DOHH2 (cell line): ENCODE measurements at regions not wholly inside any gene's neighbourhood (a gene's known extent, or its start where the extent isn't known, plus 50 kb on each side); places are given as distances from the start of the nearest gene placed in this dataset.

Source experiments
- H3F3A ChIP-seq: fragments of 200-600 bp; sonication (generic), shearing (Covaris generic); 2 replicates; pipeline ENCODE4 v1.6.0; 2016; ENCODE audit warnings: antibody characterized with exemption, mild to moderate bottlenecking; ENCODE audit not compliant: control insufficient read depth, insufficient read depth
- H3K27ac ChIP-seq: fragments of 200-600 bp; sonication (generic); 2 replicates; pipeline ENCODE4 v1.5.1; 2014; ENCODE audit warnings: low read depth, mild to moderate bottlenecking, low read length, moderate library complexity
- H3K27me3 ChIP-seq: fragments of 200-600 bp; sonication (generic); 2 replicates; pipeline ENCODE4 v1.6.1; 2014; ENCODE audit warnings: mild to moderate bottlenecking, low read length, mixed read lengths; ENCODE audit not compliant: control insufficient read depth
- H3K36me3 ChIP-seq: fragments of 200-600 bp; sonication (generic); 2 replicates; pipeline ENCODE4 v1.6.1; 2014; ENCODE audit warnings: mild to moderate bottlenecking, low read length, moderate library complexity, mixed read lengths; ENCODE audit not compliant: control insufficient read depth
- H3K4me1 ChIP-seq: fragments of 200-600 bp; sonication (generic); 2 replicates; pipeline ENCODE4 v1.6.1; 2014; ENCODE audit warnings: mild to moderate bottlenecking, low read length, mixed read lengths; ENCODE audit not compliant: control insufficient read depth
- H3K4me2 ChIP-seq: fragments of 200-600 bp; sonication (generic); 2 replicates; pipeline ENCODE4 v1.6.0; 2014; ENCODE audit warnings: mild to moderate bottlenecking, low read length, moderate library complexity
- H3K4me3 ChIP-seq: fragments of 200-600 bp; sonication (generic); 2 replicates; pipeline ENCODE4 v1.5.1; 2014; ENCODE audit warnings: mild to moderate bottlenecking, low read length, mixed read lengths
- H3K79me2 ChIP-seq: fragments of 200-600 bp; sonication (generic); 2 replicates; pipeline ENCODE4 v1.6.1; 2014; ENCODE audit warnings: mild to moderate bottlenecking, low read length, mixed read lengths; ENCODE audit not compliant: control insufficient read depth
- H3K9me2 ChIP-seq: fragments of 200-600 bp; sonication (generic); replicated peaks from 2 replicates; pipeline ENCODE4 v1.6.1; 2014; ENCODE audit warnings: mild to moderate bottlenecking, low read length, mixed read lengths; ENCODE audit not compliant: control insufficient read depth
- H3K9me3 ChIP-seq: fragments of 200-600 bp; sonication (generic); 2 replicates; pipeline ENCODE4 v1.6.1; 2014; ENCODE audit warnings: antibody characterized with exemption, low read length, mixed read lengths; ENCODE audit not compliant: control insufficient read depth, insufficient read depth
- H4K20me1 ChIP-seq: fragments of 200-600 bp; sonication (generic); 2 replicates; pipeline ENCODE4 v1.6.0; 2014; ENCODE audit warnings: low read depth, mild to moderate bottlenecking, antibody characterized with exemption, low read length, moderate library complexity; ENCODE audit not compliant: control insufficient read depth, insufficient read depth
- CTCF ChIP-seq: fragments of 200-600 bp; sonication (generic); IDR thresholded peaks from one replicate; pipeline ENCODE4 v1.5.1; 2014; ENCODE audit warnings: antibody characterized with exemption, mild to moderate bottlenecking, low read depth, low read length; ENCODE audit not compliant: poor library complexity, severe bottlenecking
- EZH2phosphoT487 ChIP-seq: fragments of 200-600 bp; sonication (generic); IDR thresholded peaks from 2 replicates; pipeline ENCODE4 v1.6.1; 2017; ENCODE audit warnings: borderline replicate concordance, mild to moderate bottlenecking, antibody characterized with exemption, low read length, moderate library complexity, mixed read lengths

- Histone ChIP-seq H3K4me1 (no peaks in the 10 kb centered on the region), H3K27ac (no peak overlapping the region), H3K9me2 (no peaks in the 10 kb centered on the region), H3K79me2 (no peaks in the 10 kb centered on the region), H3K36me3 (no peaks in the 10 kb centered on the region), H3F3A (no peaks in the 10 kb centered on the region), H3K27me3 (no peaks in the 10 kb centered on the region), H3K4me3 (no peak overlapping the region), H3K9me3 (no peaks in the 10 kb centered on the region), H3K4me2 (no peak overlapping the region), H4K20me1 (no peaks in the 10 kb centered on the region)
- no peak for TF ChIP-seq EZH2phosphoT487
- no peak for TF ChIP-seq CTCF
Observed at GRCh38 chr6:113006494-113006893, 659.4 kb downstream of the RFPL4B start.

- no peaks in the 10 kb centered on the region for H4K20me1 ChIP-seq
- no peak overlapping the region for H3K4me2 ChIP-seq
Observed at GRCh38 chr6:113009682-113010081, 662.6 kb downstream of the RFPL4B start.

GRCh38 chr6:113010196-113010989 is 663.3 kb downstream of the RFPL4B start:
- H3K79me2 ChIP-seq, result no peaks in the 10 kb centered on the region
- no peak overlapping the region for H3K4me2 ChIP-seq
- no peaks in the 10 kb centered on the region for H3K36me3 ChIP-seq
- TF ChIP-seq EZH2phosphoT487 (no peak), CTCF (no peak)
- H3K9me3 ChIP-seq, result no peaks in the 10 kb centered on the region
- no peaks in the 10 kb centered on the region for H4K20me1 ChIP-seq
- no peaks in the 10 kb centered on the region for H3K27me3 ChIP-seq
- H3K27ac ChIP-seq, result no peak overlapping the region
- H3K4me3 ChIP-seq, result no peak overlapping the region
- no peaks in the 10 kb centered on the region for H3K9me2 ChIP-seq
- H3F3A ChIP-seq, result no peaks in the 10 kb centered on the region
- H3K4me1 ChIP-seq, result no peaks in the 10 kb centered on the region

More at GRCh38 chr6:113009682-113010081, 662.6 kb downstream of the RFPL4B start:
- Histone ChIP-seq H3K9me3 (no peaks in the 10 kb centered on the region), H3K79me2 (no peaks in the 10 kb centered on the region), H3F3A (no peaks in the 10 kb centered on the region), H3K36me3 (no peaks in the 10 kb centered on the region), H3K27ac (no peak overlapping the region), H3K4me3 (no peak overlapping the region), H3K4me1 (no peaks in the 10 kb centered on the region), H3K27me3 (no peaks in the 10 kb centered on the region), H3K9me2 (no peaks in the 10 kb centered on the region)
- no peak for TF ChIP-seq CTCF
- no peak for TF ChIP-seq EZH2phosphoT487
